Endothelial cell of umbilical vein (primary cell): ENCODE measurements at regions not wholly inside any gene's neighbourhood (a gene's known extent, or its start where the extent isn't known, plus 50 kb on each side); places are given as distances from the start of the nearest gene placed in this dataset.

Experiments
- BruUV-seq: library from RNA; stranded (reverse); fragments of 400-500 nt; replicated peaks from 2 replicates; lab custom pipeline; 2021; lab: Mats Ljungman, UMichigan
- CTCF ChIA-PET: fragments of 300-600, 350-600 bp; sonication (Branson Sonifier 250); formaldehyde crosslinking; loops from one replicate; lab custom pipeline; 2021; ENCODE audit warnings: antibody characterized with exemption, inconsistent platforms; lab: Charles Lee
- POLR2A ChIA-PET: fragments of 300-600, 350-600 bp; sonication (Branson Sonifier 250); formaldehyde crosslinking; loops from one replicate; lab custom pipeline; 2021; ENCODE audit warnings: antibody characterized with exemption, inconsistent platforms; lab: Charles Lee
- DNase-seq: peaks from one replicate; pipeline ENCODE4 v3.0.0-alpha.2; 2011; ENCODE audit warnings: low read depth, low spot score
- FAIRE-seq: peaks from 2 replicates; lab custom pipeline; 2011; peaks lifted over from hg19 to GRCh38; lab: Jason Lieb, UNC
- H2AFZ ChIP-seq: 2 replicates; pipeline ENCODE4 v1.6.0; 2012; ENCODE audit warnings: low read depth, low read length, control low read depth, inconsistent platforms
- H3K27ac ChIP-seq: 2 replicates; pipeline ENCODE4 v1.5.1; 2011; ENCODE audit warnings: low read depth, mild to moderate bottlenecking, control low read depth, low read length, moderate library complexity; ENCODE audit not compliant: insufficient read depth
- H3K27me3 ChIP-seq, 2 experiments: 2 replicates each; pipeline versions ENCODE4 v1.6.0 to v1.6.1; 2011; ENCODE audit warnings: low read length in 2 of 2, mixed read lengths in 1 of 2; ENCODE audit not compliant: control insufficient read depth in 2 of 2, insufficient read depth in 2 of 2
- H3K36me3 ChIP-seq, 2 experiments: 2 replicates in 1 of 2; 3 replicates in 1 of 2; pipeline ENCODE4 v1.5.1; 2011; ENCODE audit warnings: low read length in 2 of 2, mild to moderate bottlenecking in 1 of 2, moderate library complexity in 1 of 2; ENCODE audit not compliant: control insufficient read depth in 2 of 2, insufficient read depth in 2 of 2; ENCODE audit errors: extremely low read depth in 1 of 2
- H3K4me1 ChIP-seq: 3 replicates; pipeline ENCODE4 v1.5.1; 2011; ENCODE audit warnings: mild to moderate bottlenecking, low read length; ENCODE audit not compliant: control insufficient read depth, insufficient read depth; ENCODE audit errors: extremely low read depth
- H3K4me2 ChIP-seq: 2 replicates; pipeline ENCODE4 v1.6.1; 2011; ENCODE audit warnings: low read length, control low read depth, mixed read lengths; ENCODE audit not compliant: insufficient read depth
- H3K4me3 ChIP-seq, 3 experiments: fragments of 200-600 bp in 1 of 3; sonication (generic), shearing (Covaris generic) in 1 of 3; replicated peaks in 1 of 3; 2 replicates each; pipeline ENCODE4 v1.5.1; 2011 to 2016; ENCODE audit warnings: control low read depth in 3 of 3, low read length in 3 of 3, mild to moderate bottlenecking in 2 of 3, inconsistent platforms in 1 of 3, low read depth in 1 of 3, moderate library complexity in 1 of 3; ENCODE audit not compliant: insufficient read depth in 1 of 3
- H3K79me2 ChIP-seq: 2 replicates; pipeline ENCODE4 v1.6.0; 2012; ENCODE audit warnings: low read length, inconsistent platforms; ENCODE audit not compliant: control insufficient read depth, insufficient read depth
- H3K9ac ChIP-seq: replicated peaks from 2 replicates; pipeline ENCODE3; 2011; ENCODE audit warnings: low read length, control low read depth; ENCODE audit not compliant: insufficient read depth; ENCODE audit errors: extremely low read depth
- H3K9me1 ChIP-seq: replicated peaks from 3 replicates; pipeline ENCODE4 v1.6.0; 2011; ENCODE audit warnings: mild to moderate bottlenecking, low read length; ENCODE audit not compliant: control insufficient read depth, insufficient read depth; ENCODE audit errors: extremely low read depth
- H3K9me3 ChIP-seq: replicated peaks from 2 replicates; pipeline ENCODE4 v1.5.1; 2012; ENCODE audit warnings: low read length, inconsistent platforms; ENCODE audit not compliant: control insufficient read depth, insufficient read depth
- H4K20me1 ChIP-seq: replicated peaks from 2 replicates; pipeline ENCODE3; 2011; ENCODE audit warnings: mild to moderate bottlenecking, low read length; ENCODE audit not compliant: control insufficient read depth, insufficient read depth; ENCODE audit errors: extremely low read depth
- CTCF ChIP-seq, 2 donors: IDR thresholded peaks; 1 replicate in 1 of 2; 2 replicates in 1 of 2; pipeline ENCODE4 v1.5.1; 2011; ENCODE audit warnings: low read length in 2 of 2, mild to moderate bottlenecking in 2 of 2, moderate library complexity in 2 of 2, control low read depth in 1 of 2, inconsistent platforms in 1 of 2, low read depth in 1 of 2; ENCODE audit not compliant: insufficient read depth in 1 of 2; ENCODE audit errors: extremely low read depth in 1 of 2
- EZH2 ChIP-seq: IDR thresholded peaks from 2 replicates; pipeline ENCODE4 v1.6.1; 2012; ENCODE audit warnings: borderline replicate concordance, low read depth, mild to moderate bottlenecking, moderate library complexity, low read length, inconsistent platforms; ENCODE audit not compliant: severe bottlenecking
- FOS ChIP-seq: IDR thresholded peaks from 2 replicates; pipeline ENCODE4 v1.6.1; 2011; ENCODE audit warnings: mild to moderate bottlenecking, low read length, moderate library complexity, borderline replicate concordance; ENCODE audit not compliant: insufficient read depth
- GATA2 ChIP-seq: IDR thresholded peaks from 2 replicates; pipeline ENCODE4 v1.7.0; 2011; ENCODE audit warnings: low read depth, mild to moderate bottlenecking, moderate library complexity, mixed read lengths, low read length; ENCODE audit not compliant: insufficient read length, insufficient read depth
- JUN ChIP-seq: IDR thresholded peaks from 2 replicates; pipeline ENCODE4 v1.6.1; 2011; ENCODE audit warnings: borderline replicate concordance, low read depth; ENCODE audit not compliant: insufficient read length, insufficient read depth
- MAX ChIP-seq: IDR thresholded peaks from 2 replicates; pipeline ENCODE4 v1.6.1; 2011; ENCODE audit not compliant: insufficient read depth, insufficient read length
- MYC ChIP-seq: IDR thresholded peaks from one replicate; pipeline ENCODE4 v1.6.1; 2011; ENCODE audit warnings: mild to moderate bottlenecking, low read depth, low read length
- POLR2A ChIP-seq: IDR thresholded peaks from 2 replicates; pipeline ENCODE4 v1.6.1; 2012; ENCODE audit warnings: low read depth, mild to moderate bottlenecking, control low read depth, low read length
- POLR2AphosphoS5 ChIP-seq: IDR thresholded peaks from 2 replicates; pipeline ENCODE4 v1.6.1; 2012; ENCODE audit warnings: low read depth, mild to moderate bottlenecking, control low read depth, low read length, moderate library complexity; ENCODE audit not compliant: insufficient read depth
- dilution Hi-C: fragments of 300-500 bp; cut with MboI; formaldehyde crosslinking; loops from one replicate; pipeline ENCODE4 v1.15.0; 2019; ENCODE audit warnings: low sequenced_read_pairs; ENCODE audit not compliant: extremely low pct_ligation_motif_present
- intact Hi-C: fragments of 100-400 bp; cut with micrococcal nuclease; formaldehyde crosslinking; loops from one replicate; pipeline ENCODE4 v1.10.0; 2022

- H3K4me3 ChIP-seq, result no peak overlapping the region
- H3K36me3 ChIP-seq, result no peaks in the 10 kb centered on the region
- FAIRE-seq, result no peak
- no peak for TF ChIP-seq MAX
- TF ChIP-seq MYC, result no peak
- TF ChIP-seq GATA2, result no peak
- TF ChIP-seq FOS, result no peak
- TF ChIP-seq CTCF (IDR thresholded peaks at IDR 0.05; ENCODE audit: extremely low read depth in 1 of 2, insufficient read depth in 1 of 2, low read depth in 1 of 2, low read length in 2 of 2), result no peak
- no peak for TF ChIP-seq JUN
- TF ChIP-seq POLR2A, result no peak
- TF ChIP-seq EZH2, result no peak
- TF ChIP-seq POLR2AphosphoS5, result no peak
- no peaks in the 10 kb centered on the region for H3K9me3 ChIP-seq
- no peak overlapping the region for H3K9ac ChIP-seq
- H3K27ac ChIP-seq, result no peak overlapping the region
- H3K27me3 ChIP-seq, result no peaks in the 10 kb centered on the region
- no peaks in the 10 kb centered on the region for H4K20me1 ChIP-seq
- dilution Hi-C loops, result no loop called here
- H3K4me2 ChIP-seq, result no peak overlapping the region
- intact Hi-C loops, result no loop called here
- no peak overlapping the region for H2AFZ ChIP-seq
- BruUV-seq, result no TSS peak
- no peaks in the 10 kb centered on the region for H3K4me1 ChIP-seq
- H3K79me2 ChIP-seq, result peaks cover 48% of the 10 kb centered on the region
- ChIA-PET POLR2A (no interaction called here), CTCF (interaction anchor here (1.0 to 2.5 kb wide), 4 partner anchors 12 to 68 kb away, joined by 3 to 9 read pairs (median 6); no protein-coding TSS in a partner anchor)
- no peak for DNase-seq
- H3K9me1 ChIP-seq, result no peaks in the 10 kb centered on the region
These were observed 102.3 kb upstream of the IPO9 start for GRCh38 chr1:201726700-201727099.
